ENCODE measurements at regions not wholly inside any gene's neighbourhood (a gene's known extent, or its start where the extent isn't known, plus 50 kb on each side); places are given as distances from the start of the nearest gene placed in this dataset.
A peak's percentile ranks its signal among the peaks of the same experiment; 100 is the strongest.

- no peak overlapping the region for H3K27ac Mint-ChIP-seq
- no peak for DNase-seq
- peaks cover 18% of the 10 kb centered on the region for H3K27me3 Mint-ChIP-seq (ENCODE audit: low read depth, poor library complexity)
- no peaks in the 10 kb centered on the region for H3K9me3 Mint-ChIP-seq
- TF ChIP-seq CTCF (IDR thresholded peaks at IDR 0.05) = no peak
- no peak overlapping the region for H3K4me3 Mint-ChIP-seq
- no peaks in the 10 kb centered on the region for H3K36me3 Mint-ChIP-seq (ENCODE audit: low read depth)
- peaks cover 50% of the 10 kb centered on the region for H3K4me1 Mint-ChIP-seq
Observed at GRCh38 chr4:3709061-3709845, 56.9 kb upstream of the ADRA2C start.

GRCh38 chr4:3708611-3709010 lies 57.6 kb upstream of the ADRA2C start:
- Mint-ChIP-seq H3K4me1 (peaks cover 54% of the 10 kb centered on the region), H3K27ac (no peak overlapping the region), H3K27me3 (ENCODE audit: low read depth, poor library complexity) (peaks cover 20% of the 10 kb centered on the region), H3K36me3 (ENCODE audit: low read depth) (no peaks in the 10 kb centered on the region), H3K9me3 (no peaks in the 10 kb centered on the region), H3K4me3 (no peak overlapping the region)
- TF ChIP-seq CTCF (IDR thresholded peaks at IDR 0.05) = no peak
- peak; percentile 1 for DNase-seq

- no peak for TF ChIP-seq CTCF (IDR thresholded peaks at IDR 0.05)
- Mint-ChIP-seq H3K4me1 (peaks cover 56% of the 10 kb centered on the region), H3K27me3 (ENCODE audit: low read depth, poor library complexity) (peaks cover 20% of the 10 kb centered on the region), H3K27ac (no peak overlapping the region), H3K9me3 (no peaks in the 10 kb centered on the region), H3K36me3 (ENCODE audit: low read depth) (no peaks in the 10 kb centered on the region), H3K4me3 (no peak overlapping the region)
- peak; percentile 42 for DNase-seq
Observed at GRCh38 chr4:3708103-3708510, 58.1 kb upstream of the ADRA2C start.

- peaks cover 57% of the 10 kb centered on the region for H3K4me1 Mint-ChIP-seq
- H3K27me3 Mint-ChIP-seq (ENCODE audit: low read depth, poor library complexity) = peaks cover 20% of the 10 kb centered on the region
- peak overlapping the region; percentile 71 for H3K27ac Mint-ChIP-seq
- no peak overlapping the region for H3K4me3 Mint-ChIP-seq
- DNase-seq = no peak
- TF ChIP-seq CTCF (IDR thresholded peaks at IDR 0.05) = no peak
- H3K9me3 Mint-ChIP-seq = no peaks in the 10 kb centered on the region
- no peaks in the 10 kb centered on the region for H3K36me3 Mint-ChIP-seq (ENCODE audit: low read depth)
Observed at GRCh38 chr4:3707423-3708102, 58.6 kb upstream of the ADRA2C start.

GRCh38 chr4:3706565-3707422 lies 59.4 kb upstream of the ADRA2C start:
- Mint-ChIP-seq H3K4me3 (no peak overlapping the region), H3K4me1 (peaks cover 64% of the 10 kb centered on the region), H3K9me3 (no peaks in the 10 kb centered on the region), H3K36me3 (ENCODE audit: low read depth) (no peaks in the 10 kb centered on the region), H3K27ac (no peak overlapping the region), H3K27me3 (ENCODE audit: low read depth, poor library complexity) (peaks cover 16% of the 10 kb centered on the region)
- peak; percentile 4 for DNase-seq
- TF ChIP-seq CTCF (IDR thresholded peaks at IDR 0.05) = no peak
